B cell (primary cell): ENCODE measurements at regions not wholly inside any gene's neighbourhood (a gene's known extent, or its start where the extent isn't known, plus 50 kb on each side); places are given as distances from the start of the nearest gene placed in this dataset.
A peak's percentile ranks its signal among the peaks of the same experiment; 100 is the strongest.

Experiments used
- ATAC-seq: fragments of 200-7000 bp; cut with Tn5 transposase; one replicate; pipeline ENCODE4 v1.10.0; 2021; ENCODE audit warnings: low read depth, mild to moderate bottlenecking, moderate number of reproducible peaks, moderate library complexity
- CTCF ChIA-PET: fragments of 350-600 bp; sonication (Branson Sonifier 250); formaldehyde crosslinking; loops from one replicate; lab custom pipeline; 2021; ENCODE audit warnings: antibody characterized with exemption, inconsistent platforms; lab: Charles Lee
- POLR2A ChIA-PET: fragments of 350-600 bp; sonication (Branson Sonifier 250); formaldehyde crosslinking; loops from one replicate; lab custom pipeline; 2021; ENCODE audit warnings: antibody characterized with exemption; lab: Charles Lee
- DNase-seq: peaks from one replicate; pipeline ENCODE4 v3.0.0; 2013
- H2AFZ ChIP-seq: 2 replicates; pipeline ENCODE4 v1.6.1; 2012; ENCODE audit warnings: mild to moderate bottlenecking, low read depth, low read length; ENCODE audit not compliant: insufficient read depth, poor library complexity, severe bottlenecking
- H3K27ac ChIP-seq, 2 donors: 1 replicate in 1 of 2; 2 replicates in 1 of 2; pipeline ENCODE4 v1.5.1; 2012 to 2013; ENCODE audit warnings: low read length in 2 of 2, mild to moderate bottlenecking in 2 of 2, moderate library complexity in 1 of 2
- H3K27me3 ChIP-seq, 4 experiments: fragments of 200-600 bp in 1 of 4; sonication (generic) in 1 of 4; replicated peaks in 1 of 4; 1 replicate in 2 of 4; 2 replicates in 2 of 4; pipeline versions ENCODE4 v1.6.1 to v1.7.0; 2013 to 2016; ENCODE audit warnings: low read length in 3 of 4, mild to moderate bottlenecking in 2 of 4, mixed read lengths in 1 of 4, moderate library complexity in 1 of 4; ENCODE audit not compliant: insufficient read depth in 4 of 4, control insufficient read depth in 3 of 4; ENCODE audit errors: control extremely low read depth in 1 of 4
- H3K36me3 ChIP-seq, 2 experiments: replicated peaks in 1 of 2; 1 replicate in 1 of 2; 2 replicates in 1 of 2; pipeline versions ENCODE4 v1.6.1 to v1.7.1; 2013; ENCODE audit warnings: low read length in 1 of 2; ENCODE audit not compliant: insufficient read depth in 2 of 2, control insufficient read depth in 1 of 2; ENCODE audit errors: control extremely low read depth in 1 of 2, extremely low read depth in 1 of 2
- H3K4me1 ChIP-seq, 2 donors: fragments of 200-600 bp in 1 of 2; sonication (generic) in 1 of 2; 1 replicate in 1 of 2; 2 replicates in 1 of 2; pipeline versions ENCODE4 v1.5.1 to v1.6.1; 2013 to 2017; ENCODE audit warnings: low read length in 2 of 2; ENCODE audit not compliant: control insufficient read depth in 2 of 2, insufficient read depth in 2 of 2
- H3K4me2 ChIP-seq: replicated peaks from 2 replicates; pipeline ENCODE3; 2012; ENCODE audit warnings: mild to moderate bottlenecking, low read depth, low read length; ENCODE audit not compliant: poor library complexity, severe bottlenecking
- H3K4me3 ChIP-seq, 5 experiments: fragments of 200-600 bp in 1 of 5; sonication (generic) in 1 of 5; 1 replicate in 3 of 5; 2 replicates in 2 of 5; pipeline versions ENCODE4 v1.5.1 to v1.7.0; 2011 to 2016; ENCODE audit warnings: low read length in 4 of 5, mild to moderate bottlenecking in 4 of 5, low read depth in 2 of 5, control low read depth in 1 of 5, moderate library complexity in 1 of 5; ENCODE audit not compliant: insufficient read depth in 1 of 5; ENCODE audit errors: control extremely low read depth in 1 of 5, extremely low read depth in 1 of 5
- H3K79me2 ChIP-seq: fragments of 200-600 bp; sonication (generic); one replicate; pipeline ENCODE4 v1.6.0; 2016; ENCODE audit warnings: low read length; ENCODE audit not compliant: control insufficient read depth, insufficient read depth
- H3K9ac ChIP-seq: fragments of 200-600 bp; sonication (generic); 2 replicates; pipeline ENCODE4 v1.6.1; 2017; ENCODE audit warnings: mild to moderate bottlenecking, low read length, moderate library complexity
- H3K9me3 ChIP-seq, 3 donors: one replicate each; pipeline versions ENCODE4 v1.6.1 to v1.7.1; 2013; ENCODE audit warnings: low read length in 2 of 3; ENCODE audit not compliant: control insufficient read depth in 2 of 3, insufficient read depth in 1 of 3; ENCODE audit errors: control extremely low read depth in 1 of 3
- H4K20me1 ChIP-seq: 2 replicates; pipeline ENCODE4 v1.6.0; 2012; ENCODE audit warnings: mild to moderate bottlenecking, low read length; ENCODE audit not compliant: insufficient read depth, control insufficient read depth, poor library complexity, severe bottlenecking
- H3K27ac Mint-ChIP-seq: one replicate; pipeline ENCODE4 v1.8.0; 2021; ENCODE audit warnings: mixed read lengths
- H3K27me3 Mint-ChIP-seq: one replicate; pipeline ENCODE4 v1.8.0; 2021; ENCODE audit warnings: mixed read lengths
- H3K4me1 Mint-ChIP-seq: one replicate; pipeline ENCODE4 v1.8.0; 2021; ENCODE audit warnings: mixed read lengths
- H3K4me3 Mint-ChIP-seq: one replicate; pipeline ENCODE4 v1.8.0; 2021; ENCODE audit warnings: mixed read lengths
- H3K9me3 Mint-ChIP-seq: one replicate; pipeline ENCODE4 v1.8.0; 2022; ENCODE audit warnings: mixed read lengths; ENCODE audit not compliant: insufficient read depth
- EZH2 ChIP-seq: IDR thresholded peaks from 2 replicates; pipeline ENCODE4 v1.6.1; 2012; ENCODE audit warnings: borderline replicate concordance, low read depth, mild to moderate bottlenecking, moderate library complexity, low read length; ENCODE audit not compliant: insufficient read depth, poor library complexity, severe bottlenecking
- WGBS: methylation state at CpG from one replicate; pipeline ENCODE4 v1.1.5; 2013; ENCODE audit warnings: missing lambda C conversion rate; ENCODE audit not compliant: insufficient coverage; 5-methylcytosine and 5-hydroxymethylcytosine counted together
- intact Hi-C: fragments of 100-400 bp; cut with micrococcal nuclease; formaldehyde crosslinking; loops from one replicate; pipeline ENCODE4 v1.10.0; 2022
- TF ChIP-seq, protein P1 (sequence below): fragments of 200-600 bp; IDR thresholded peaks from one replicate; pipeline ENCODE4 v1.8.0; 2022; ENCODE audit warnings: antibody characterized with exemption, mild to moderate bottlenecking

DNA sequence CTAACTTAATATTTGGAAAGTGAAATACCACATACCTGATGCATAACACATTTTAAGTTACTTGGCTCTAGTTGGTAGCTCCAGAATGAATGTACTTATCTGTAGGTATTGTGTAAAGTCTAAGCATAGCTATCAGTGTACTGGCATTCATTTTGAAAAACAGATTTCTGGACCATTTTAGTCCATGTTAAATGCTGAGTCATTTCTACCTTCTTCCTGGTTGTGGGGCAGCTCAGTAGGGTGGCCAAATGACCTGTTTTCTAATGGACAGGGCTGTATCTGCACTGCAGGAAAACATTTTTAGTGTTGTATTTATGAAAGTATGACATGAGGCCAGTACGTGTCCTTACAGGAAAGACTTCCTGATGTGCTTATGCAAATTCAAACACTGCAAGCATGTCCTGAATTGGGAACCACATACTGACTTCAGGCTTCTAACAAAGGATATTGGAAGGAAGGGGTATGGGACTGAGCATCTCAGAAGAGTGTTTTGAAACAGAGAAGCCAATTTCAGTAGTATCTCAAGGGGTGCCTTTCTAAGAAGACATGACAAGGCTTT lies 300.3 kb upstream of the B3GALT2 start:
- Histone ChIP-seq H3K4me3 (no peak overlapping the region), H3K4me1 (peaks cover 0 to 5% of the 10 kb centered on the region in 2 donors), H3K27me3 (no peaks in the 10 kb centered on the region), H3K9ac (no peak overlapping the region), H3K9me3 (no peaks in the 10 kb centered on the region), H3K4me2 (no peak overlapping the region), H4K20me1 (no peaks in the 10 kb centered on the region), H3K27ac (no peak overlapping the region), H2AFZ (no peak overlapping the region), H3K79me2 (no peaks in the 10 kb centered on the region), H3K36me3 (no peaks in the 10 kb centered on the region)
- intact Hi-C loops = no loop called here
- H3K4me1 Mint-ChIP-seq = peaks cover 3% of the 10 kb centered on the region
- TF ChIP-seq, protein P1, sequence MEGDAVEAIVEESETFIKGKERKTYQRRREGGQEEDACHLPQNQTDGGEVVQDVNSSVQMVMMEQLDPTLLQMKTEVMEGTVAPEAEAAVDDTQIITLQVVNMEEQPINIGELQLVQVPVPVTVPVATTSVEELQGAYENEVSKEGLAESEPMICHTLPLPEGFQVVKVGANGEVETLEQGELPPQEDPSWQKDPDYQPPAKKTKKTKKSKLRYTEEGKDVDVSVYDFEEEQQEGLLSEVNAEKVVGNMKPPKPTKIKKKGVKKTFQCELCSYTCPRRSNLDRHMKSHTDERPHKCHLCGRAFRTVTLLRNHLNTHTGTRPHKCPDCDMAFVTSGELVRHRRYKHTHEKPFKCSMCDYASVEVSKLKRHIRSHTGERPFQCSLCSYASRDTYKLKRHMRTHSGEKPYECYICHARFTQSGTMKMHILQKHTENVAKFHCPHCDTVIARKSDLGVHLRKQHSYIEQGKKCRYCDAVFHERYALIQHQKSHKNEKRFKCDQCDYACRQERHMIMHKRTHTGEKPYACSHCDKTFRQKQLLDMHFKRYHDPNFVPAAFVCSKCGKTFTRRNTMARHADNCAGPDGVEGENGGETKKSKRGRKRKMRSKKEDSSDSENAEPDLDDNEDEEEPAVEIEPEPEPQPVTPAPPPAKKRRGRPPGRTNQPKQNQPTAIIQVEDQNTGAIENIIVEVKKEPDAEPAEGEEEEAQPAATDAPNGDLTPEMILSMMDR = no peak
- TF ChIP-seq EZH2 = no peak
- WGBS = no CpG with 5 or more reads among the region's 1 CpG
- H3K4me3 Mint-ChIP-seq = no peak overlapping the region
- ChIA-PET POLR2A (no interaction called here), CTCF (no interaction called here)
- ATAC-seq (no peak), DNase-seq (no peak)
- H3K27me3 Mint-ChIP-seq = no peaks in the 10 kb centered on the region
- no peaks in the 10 kb centered on the region for H3K9me3 Mint-ChIP-seq
- H3K27ac Mint-ChIP-seq = no peak overlapping the region

DNA sequence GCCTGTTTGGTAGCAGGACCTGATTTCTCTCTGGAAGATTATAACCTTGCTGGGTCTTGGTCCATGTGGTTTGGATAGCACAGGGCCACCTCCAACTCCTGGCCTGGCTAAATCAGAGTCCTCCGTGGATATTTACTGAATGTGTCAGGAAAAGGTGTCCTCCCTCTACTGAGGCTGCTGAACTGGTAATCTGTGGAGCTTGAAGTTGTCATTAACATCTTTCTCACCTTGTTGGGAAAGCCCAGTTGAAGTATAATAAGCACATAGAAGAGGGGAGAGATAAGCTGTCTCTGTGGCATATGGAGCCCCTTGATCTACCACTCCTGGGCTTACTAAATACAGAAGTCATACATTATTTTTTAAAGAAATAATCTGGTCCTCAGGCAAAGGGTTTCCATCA lies 294.3 kb upstream of the B3GALT2 start:
- H3K27ac Mint-ChIP-seq = peak overlapping the region; percentile 26

More for the DNA sequence above, 294.3 kb upstream of the B3GALT2 start:
- Histone ChIP-seq H4K20me1 (no peaks in the 10 kb centered on the region), H2AFZ (no peak overlapping the region), H3K4me3 (no peak overlapping the region), H3K79me2 (no peaks in the 10 kb centered on the region), H3K36me3 (no peaks in the 10 kb centered on the region), H3K27me3 (no peaks in the 10 kb centered on the region), H3K9ac (no peak overlapping the region), H3K27ac (no peak overlapping the region), H3K9me3 (peaks cover 0 to 3% (median 0%) of the 10 kb centered on the region in 3 donors), H3K4me2 (no peak overlapping the region), H3K4me1 (peaks cover 15 to 37% of the 10 kb centered on the region in 2 donors)
- ChIA-PET CTCF (no interaction called here), POLR2A (no interaction called here)
- TF ChIP-seq EZH2 = no peak
- TF ChIP-seq, protein P1 = no peak
- no peaks in the 10 kb centered on the region for H3K27me3 Mint-ChIP-seq
- no CpG with 5 or more reads among the region's 1 CpG for WGBS
- ATAC-seq (no peak), DNase-seq (no peak)
- H3K9me3 Mint-ChIP-seq = no peaks in the 10 kb centered on the region
- intact Hi-C loops = loop anchor here (5.0 kb wide), 1 partner anchor 63 kb away; no protein-coding TSS in a partner anchor
- peaks cover 35% of the 10 kb centered on the region for H3K4me1 Mint-ChIP-seq
- no peak overlapping the region for H3K4me3 Mint-ChIP-seq
